ENCODE measurements at regions not wholly inside any gene's neighbourhood (a gene's known extent, or its start where the extent isn't known, plus 50 kb on each side); places are given as distances from the start of the nearest gene placed in this dataset.

DNA sequence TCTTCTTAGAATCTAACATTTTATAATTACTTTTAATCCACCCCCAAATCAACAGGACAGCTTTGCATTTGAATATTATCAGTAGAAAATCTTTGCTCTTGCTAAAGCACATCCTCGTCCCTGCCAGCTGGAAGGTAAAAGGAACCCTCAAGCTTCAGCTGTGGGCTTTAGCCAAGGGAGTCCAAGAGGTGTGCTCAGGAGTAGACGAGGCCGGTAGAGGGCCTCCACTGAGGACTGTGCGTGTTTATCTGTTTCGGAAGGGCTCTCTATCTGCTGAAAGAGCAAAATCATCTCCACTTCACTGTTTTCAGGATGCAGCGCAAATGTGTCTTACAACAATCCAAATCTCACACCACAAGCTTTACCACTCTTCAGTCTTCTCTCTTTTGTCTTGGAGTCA, 257.4 kb upstream of the IL12A start:
- TF ChIP-seq, protein P1, sequence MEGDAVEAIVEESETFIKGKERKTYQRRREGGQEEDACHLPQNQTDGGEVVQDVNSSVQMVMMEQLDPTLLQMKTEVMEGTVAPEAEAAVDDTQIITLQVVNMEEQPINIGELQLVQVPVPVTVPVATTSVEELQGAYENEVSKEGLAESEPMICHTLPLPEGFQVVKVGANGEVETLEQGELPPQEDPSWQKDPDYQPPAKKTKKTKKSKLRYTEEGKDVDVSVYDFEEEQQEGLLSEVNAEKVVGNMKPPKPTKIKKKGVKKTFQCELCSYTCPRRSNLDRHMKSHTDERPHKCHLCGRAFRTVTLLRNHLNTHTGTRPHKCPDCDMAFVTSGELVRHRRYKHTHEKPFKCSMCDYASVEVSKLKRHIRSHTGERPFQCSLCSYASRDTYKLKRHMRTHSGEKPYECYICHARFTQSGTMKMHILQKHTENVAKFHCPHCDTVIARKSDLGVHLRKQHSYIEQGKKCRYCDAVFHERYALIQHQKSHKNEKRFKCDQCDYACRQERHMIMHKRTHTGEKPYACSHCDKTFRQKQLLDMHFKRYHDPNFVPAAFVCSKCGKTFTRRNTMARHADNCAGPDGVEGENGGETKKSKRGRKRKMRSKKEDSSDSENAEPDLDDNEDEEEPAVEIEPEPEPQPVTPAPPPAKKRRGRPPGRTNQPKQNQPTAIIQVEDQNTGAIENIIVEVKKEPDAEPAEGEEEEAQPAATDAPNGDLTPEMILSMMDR (conservative IDR thresholded peaks at IDR 0.05; ENCODE audit: low read length): no peak
- no peak for TF ChIP-seq EZH2phosphoT487 (IDR thresholded peaks at IDR 0.05; ENCODE audit: borderline replicate concordance, low read depth, low read length)

Data from OCI-LY7 (cell line).